ENCODE measurements at regions not wholly inside any gene's neighbourhood (a gene's known extent, or its start where the extent isn't known, plus 50 kb on each side); places are given as distances from the start of the nearest gene placed in this dataset.

DNA sequence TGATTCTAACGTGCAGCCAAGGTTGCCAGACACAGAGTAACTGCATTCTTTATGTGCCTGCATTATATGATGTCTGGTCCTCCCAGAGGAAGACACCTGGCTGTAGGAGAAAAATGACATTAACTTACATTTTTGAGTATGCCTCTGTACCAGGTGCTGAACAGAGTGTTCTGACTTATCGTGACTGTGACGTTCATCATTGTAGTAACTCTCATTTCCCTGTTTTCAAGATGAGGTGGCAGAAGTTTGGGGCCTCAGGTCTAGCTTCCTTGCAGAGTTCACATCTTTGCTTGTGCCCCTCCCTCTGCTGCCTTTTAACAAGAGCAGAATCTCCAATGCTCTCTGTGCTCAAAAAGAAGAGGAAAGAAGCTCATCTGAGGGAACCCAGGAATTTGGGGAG, 488.0 kb downstream of the AJAP1 start:
- DNase-seq, result no peak
- in situ Hi-C loops (cut with MboI; ENCODE audit: low pct_ligation_motif_present in 1 of 4, low pct_unique_long_range_greater_than_20kb in 1 of 4, low sequenced_read_pairs in 3 of 4) (no loop called here), intact Hi-C loops (cut with DNase I; ENCODE audit: low total_unique reads) (no loop called here)
- peaks cover 7% of the 10 kb centered on the region for H3K27me3 ChIP-seq
- H3K9me3 ChIP-seq, result no peaks in the 10 kb centered on the region
- H3K4me1 ChIP-seq, result no peaks in the 10 kb centered on the region
- H3K36me3 ChIP-seq, result no peaks in the 10 kb centered on the region
- no peak overlapping the region for H3K27ac ChIP-seq
- 17 to 71% methylated on average over 2 to 3 of the region's 3 CpGs for WGBS, 2 donors (ENCODE audit: low coverage in 1 of 2)
- TF ChIP-seq CTCF (IDR thresholded peaks at IDR 0.05), result no peak
- no peak for TF ChIP-seq POLR2AphosphoS5 (IDR thresholded peaks at IDR 0.05)
- TF ChIP-seq EP300 (IDR thresholded peaks at IDR 0.05; ENCODE audit: low read depth), result no peak
- TF ChIP-seq POLR2A (IDR thresholded peaks at IDR 0.05), result no peak
- no peak overlapping the region for H3K4me3 ChIP-seq

- intact Hi-C loops (cut with DNase I; ENCODE audit: low total_unique reads), result no loop called here
Observed at GRCh38 chr1:5141750-5142149, 487.3 kb downstream of the AJAP1 start.

GRCh38 chr1:5140962-5141361, 486.6 kb downstream of the AJAP1 start:
- Histone ChIP-seq H3K27me3 (peaks cover 7% of the 10 kb centered on the region), H3K27ac (no peak overlapping the region), H3K4me1 (no peaks in the 10 kb centered on the region), H3K4me3 (no peak overlapping the region), H3K36me3 (no peaks in the 10 kb centered on the region), H3K9me3 (no peaks in the 10 kb centered on the region)
- no peak for TF ChIP-seq EP300 (IDR thresholded peaks at IDR 0.05; ENCODE audit: low read depth)
- no peak for TF ChIP-seq POLR2A (IDR thresholded peaks at IDR 0.05)
- TF ChIP-seq POLR2AphosphoS5 (IDR thresholded peaks at IDR 0.05), result no peak
- TF ChIP-seq CTCF (IDR thresholded peaks at IDR 0.05), result no peak
- in situ Hi-C loops (cut with MboI; ENCODE audit: low pct_ligation_motif_present in 1 of 4, low pct_unique_long_range_greater_than_20kb in 1 of 4, low sequenced_read_pairs in 3 of 4) (no loop called here), intact Hi-C loops (cut with DNase I; ENCODE audit: low total_unique reads) (no loop called here)
- 64 to 67% methylated on average over 1 of the region's 1 CpG for WGBS, 2 donors (ENCODE audit: low coverage in 1 of 2)
- no peak for DNase-seq

More at GRCh38 chr1:5141750-5142149, 487.3 kb downstream of the AJAP1 start:
- TF ChIP-seq CTCF (IDR thresholded peaks at IDR 0.05), result no peak
- TF ChIP-seq POLR2AphosphoS5 (IDR thresholded peaks at IDR 0.05), result no peak
- no peak for TF ChIP-seq POLR2A (IDR thresholded peaks at IDR 0.05)
- TF ChIP-seq EP300 (IDR thresholded peaks at IDR 0.05; ENCODE audit: low read depth), result no peak
- Histone ChIP-seq H3K27ac (no peak overlapping the region), H3K27me3 (peaks cover 7% of the 10 kb centered on the region), H3K4me1 (no peaks in the 10 kb centered on the region), H3K4me3 (no peak overlapping the region), H3K36me3 (no peaks in the 10 kb centered on the region), H3K9me3 (no peaks in the 10 kb centered on the region)
- in situ Hi-C loops (cut with MboI; ENCODE audit: low pct_ligation_motif_present in 1 of 4, low pct_unique_long_range_greater_than_20kb in 1 of 4, low sequenced_read_pairs in 3 of 4), result no loop called here
- DNase-seq, result no peak
- 87% methylated on average over 4 of the region's 4 CpGs; no CpG with 5 or more reads in 1 of the 2 donors for WGBS, 2 donors (ENCODE audit: low coverage in 1 of 2)

GRCh38 chr1:5140136-5140535, 485.7 kb downstream of the AJAP1 start:
- Histone ChIP-seq H3K27me3 (peaks cover 7% of the 10 kb centered on the region), H3K36me3 (no peaks in the 10 kb centered on the region), H3K27ac (no peak overlapping the region), H3K9me3 (no peaks in the 10 kb centered on the region), H3K4me1 (no peaks in the 10 kb centered on the region), H3K4me3 (no peak overlapping the region)
- TF ChIP-seq CTCF (IDR thresholded peaks at IDR 0.05), result no peak
- TF ChIP-seq EP300 (IDR thresholded peaks at IDR 0.05; ENCODE audit: low read depth), result no peak
- no peak for TF ChIP-seq POLR2A (IDR thresholded peaks at IDR 0.05)
- TF ChIP-seq POLR2AphosphoS5 (IDR thresholded peaks at IDR 0.05), result no peak
- WGBS, 2 donors (ENCODE audit: low coverage in 1 of 2), result 53 to 55% methylated on average over 4 to 5 of the region's 5 CpGs
- intact Hi-C loops (cut with DNase I; ENCODE audit: low total_unique reads) (no loop called here), in situ Hi-C loops (cut with MboI; ENCODE audit: low pct_ligation_motif_present in 1 of 4, low pct_unique_long_range_greater_than_20kb in 1 of 4, low sequenced_read_pairs in 3 of 4) (no loop called here)
- no peak for DNase-seq
